Endothelial cell of umbilical vein (primary cell): ENCODE measurements at regions not wholly inside any gene's neighbourhood (a gene's known extent, or its start where the extent isn't known, plus 50 kb on each side); places are given as distances from the start of the nearest gene placed in this dataset.

ENCODE experiments used
- BruUV-seq: library from RNA; stranded (reverse); fragments of 400-500 nt; replicated peaks from 2 replicates; lab custom pipeline; 2021; lab: Mats Ljungman, UMichigan
- CTCF ChIA-PET: fragments of 300-600, 350-600 bp; sonication (Branson Sonifier 250); formaldehyde crosslinking; loops from one replicate; lab custom pipeline; 2021; ENCODE audit warnings: antibody characterized with exemption, inconsistent platforms; lab: Charles Lee
- POLR2A ChIA-PET: fragments of 300-600, 350-600 bp; sonication (Branson Sonifier 250); formaldehyde crosslinking; loops from one replicate; lab custom pipeline; 2021; ENCODE audit warnings: antibody characterized with exemption, inconsistent platforms; lab: Charles Lee
- DNase-seq: peaks from one replicate; pipeline ENCODE4 v3.0.0-alpha.2; 2011; ENCODE audit warnings: low read depth, low spot score
- FAIRE-seq: peaks from 2 replicates; lab custom pipeline; 2011; peaks lifted over from hg19 to GRCh38; lab: Jason Lieb, UNC
- H2AFZ ChIP-seq: 2 replicates; pipeline ENCODE4 v1.6.0; 2012; ENCODE audit warnings: low read depth, low read length, control low read depth, inconsistent platforms
- H3K27ac ChIP-seq: 2 replicates; pipeline ENCODE4 v1.5.1; 2011; ENCODE audit warnings: low read depth, mild to moderate bottlenecking, control low read depth, low read length, moderate library complexity; ENCODE audit not compliant: insufficient read depth
- H3K27me3 ChIP-seq, 2 experiments: 2 replicates each; pipeline versions ENCODE4 v1.6.0 to v1.6.1; 2011; ENCODE audit warnings: low read length in 2 of 2, mixed read lengths in 1 of 2; ENCODE audit not compliant: control insufficient read depth in 2 of 2, insufficient read depth in 2 of 2
- H3K36me3 ChIP-seq, 2 experiments: 2 replicates in 1 of 2; 3 replicates in 1 of 2; pipeline ENCODE4 v1.5.1; 2011; ENCODE audit warnings: low read length in 2 of 2, mild to moderate bottlenecking in 1 of 2, moderate library complexity in 1 of 2; ENCODE audit not compliant: control insufficient read depth in 2 of 2, insufficient read depth in 2 of 2; ENCODE audit errors: extremely low read depth in 1 of 2
- H3K4me1 ChIP-seq: 3 replicates; pipeline ENCODE4 v1.5.1; 2011; ENCODE audit warnings: mild to moderate bottlenecking, low read length; ENCODE audit not compliant: control insufficient read depth, insufficient read depth; ENCODE audit errors: extremely low read depth
- H3K4me2 ChIP-seq: 2 replicates; pipeline ENCODE4 v1.6.1; 2011; ENCODE audit warnings: low read length, control low read depth, mixed read lengths; ENCODE audit not compliant: insufficient read depth
- H3K4me3 ChIP-seq, 3 experiments: fragments of 200-600 bp in 1 of 3; sonication (generic), shearing (Covaris generic) in 1 of 3; replicated peaks in 1 of 3; 2 replicates each; pipeline ENCODE4 v1.5.1; 2011 to 2016; ENCODE audit warnings: control low read depth in 3 of 3, low read length in 3 of 3, mild to moderate bottlenecking in 2 of 3, inconsistent platforms in 1 of 3, low read depth in 1 of 3, moderate library complexity in 1 of 3; ENCODE audit not compliant: insufficient read depth in 1 of 3
- H3K79me2 ChIP-seq: 2 replicates; pipeline ENCODE4 v1.6.0; 2012; ENCODE audit warnings: low read length, inconsistent platforms; ENCODE audit not compliant: control insufficient read depth, insufficient read depth
- H3K9ac ChIP-seq: replicated peaks from 2 replicates; pipeline ENCODE3; 2011; ENCODE audit warnings: low read length, control low read depth; ENCODE audit not compliant: insufficient read depth; ENCODE audit errors: extremely low read depth
- H3K9me1 ChIP-seq: replicated peaks from 3 replicates; pipeline ENCODE4 v1.6.0; 2011; ENCODE audit warnings: mild to moderate bottlenecking, low read length; ENCODE audit not compliant: control insufficient read depth, insufficient read depth; ENCODE audit errors: extremely low read depth
- H3K9me3 ChIP-seq: replicated peaks from 2 replicates; pipeline ENCODE4 v1.5.1; 2012; ENCODE audit warnings: low read length, inconsistent platforms; ENCODE audit not compliant: control insufficient read depth, insufficient read depth
- H4K20me1 ChIP-seq: replicated peaks from 2 replicates; pipeline ENCODE3; 2011; ENCODE audit warnings: mild to moderate bottlenecking, low read length; ENCODE audit not compliant: control insufficient read depth, insufficient read depth; ENCODE audit errors: extremely low read depth
- CTCF ChIP-seq, 2 donors: IDR thresholded peaks; 1 replicate in 1 of 2; 2 replicates in 1 of 2; pipeline ENCODE4 v1.5.1; 2011; ENCODE audit warnings: low read length in 2 of 2, mild to moderate bottlenecking in 2 of 2, moderate library complexity in 2 of 2, control low read depth in 1 of 2, inconsistent platforms in 1 of 2, low read depth in 1 of 2; ENCODE audit not compliant: insufficient read depth in 1 of 2; ENCODE audit errors: extremely low read depth in 1 of 2
- EZH2 ChIP-seq: IDR thresholded peaks from 2 replicates; pipeline ENCODE4 v1.6.1; 2012; ENCODE audit warnings: borderline replicate concordance, low read depth, mild to moderate bottlenecking, moderate library complexity, low read length, inconsistent platforms; ENCODE audit not compliant: severe bottlenecking
- FOS ChIP-seq: IDR thresholded peaks from 2 replicates; pipeline ENCODE4 v1.6.1; 2011; ENCODE audit warnings: mild to moderate bottlenecking, low read length, moderate library complexity, borderline replicate concordance; ENCODE audit not compliant: insufficient read depth
- GATA2 ChIP-seq: IDR thresholded peaks from 2 replicates; pipeline ENCODE4 v1.7.0; 2011; ENCODE audit warnings: low read depth, mild to moderate bottlenecking, moderate library complexity, mixed read lengths, low read length; ENCODE audit not compliant: insufficient read length, insufficient read depth
- JUN ChIP-seq: IDR thresholded peaks from 2 replicates; pipeline ENCODE4 v1.6.1; 2011; ENCODE audit warnings: borderline replicate concordance, low read depth; ENCODE audit not compliant: insufficient read length, insufficient read depth
- MAX ChIP-seq: IDR thresholded peaks from 2 replicates; pipeline ENCODE4 v1.6.1; 2011; ENCODE audit not compliant: insufficient read depth, insufficient read length
- MYC ChIP-seq: IDR thresholded peaks from one replicate; pipeline ENCODE4 v1.6.1; 2011; ENCODE audit warnings: mild to moderate bottlenecking, low read depth, low read length
- POLR2A ChIP-seq: IDR thresholded peaks from 2 replicates; pipeline ENCODE4 v1.6.1; 2012; ENCODE audit warnings: low read depth, mild to moderate bottlenecking, control low read depth, low read length
- POLR2AphosphoS5 ChIP-seq: IDR thresholded peaks from 2 replicates; pipeline ENCODE4 v1.6.1; 2012; ENCODE audit warnings: low read depth, mild to moderate bottlenecking, control low read depth, low read length, moderate library complexity; ENCODE audit not compliant: insufficient read depth
- dilution Hi-C: fragments of 300-500 bp; cut with MboI; formaldehyde crosslinking; loops from one replicate; pipeline ENCODE4 v1.15.0; 2019; ENCODE audit warnings: low sequenced_read_pairs; ENCODE audit not compliant: extremely low pct_ligation_motif_present
- intact Hi-C: fragments of 100-400 bp; cut with micrococcal nuclease; formaldehyde crosslinking; loops from one replicate; pipeline ENCODE4 v1.10.0; 2022

GRCh38 chr18:2154278-2154677 is 417.0 kb downstream of the METTL4 start:
- no TSS peak for BruUV-seq

More at GRCh38 chr18:2154278-2154677, 417.0 kb downstream of the METTL4 start:
- Histone ChIP-seq H3K4me1 (no peaks in the 10 kb centered on the region), H3K9me3 (no peaks in the 10 kb centered on the region), H3K27ac (no peak overlapping the region), H4K20me1 (no peaks in the 10 kb centered on the region), H3K9me1 (no peaks in the 10 kb centered on the region), H3K9ac (no peak overlapping the region), H3K79me2 (no peaks in the 10 kb centered on the region), H3K4me3 (no peak overlapping the region), H3K4me2 (no peak overlapping the region), H2AFZ (no peak overlapping the region), H3K36me3 (no peaks in the 10 kb centered on the region), H3K27me3 (no peaks in the 10 kb centered on the region)
- TF ChIP-seq CTCF (IDR thresholded peaks at IDR 0.05; ENCODE audit: extremely low read depth in 1 of 2, insufficient read depth in 1 of 2, low read depth in 1 of 2, low read length in 2 of 2) (no peak), FOS (no peak), JUN (no peak), MYC (no peak), GATA2 (no peak), POLR2AphosphoS5 (no peak), EZH2 (no peak), MAX (no peak), POLR2A (no peak)
- POLR2A ChIA-PET: no interaction called here
- intact Hi-C loops: no loop called here
- FAIRE-seq: no peak
- CTCF ChIA-PET: no interaction called here
- DNase-seq: no peak
- dilution Hi-C loops: no loop called here
